ENCODE measurements at regions not wholly inside any gene's neighbourhood (a gene's known extent, or its start where the extent isn't known, plus 50 kb on each side); places are given as distances from the start of the nearest gene placed in this dataset.

GRCh38 chr12:43108656-43109055, 443.3 kb downstream of the ADAMTS20 start:
- WGBS (ENCODE audit: insufficient coverage, insufficient replicate concordance, low lambda C conversion rate, missing lambda C conversion rate), result 20% methylated on average over 3 of the region's 3 CpGs
- no peaks in the 10 kb centered on the region for H3K79me2 ChIP-seq (ENCODE audit: control insufficient read depth, insufficient read depth, low read length)
- H3K27me3 ChIP-seq (replicated peaks in 1 of 2; ENCODE audit: control insufficient read depth in 2 of 2, insufficient read depth in 2 of 2, low read length in 1 of 2), result no peaks in the 10 kb centered on the region
- no peak overlapping the region for H3K27ac ChIP-seq (ENCODE audit: control insufficient read depth, insufficient read depth)
- SMC1A ChIA-PET (ENCODE audit: uncharacterized antibody, unreplicated experiment), result no interaction called here
- no peaks in the 10 kb centered on the region for H4K20me1 ChIP-seq (ENCODE audit: control insufficient read depth, insufficient read depth)
- ATAC-seq (no peak), FAIRE-seq (no peak), DNase-seq (ENCODE audit: low read depth, low spot score) (no peak)
- no peaks in the 10 kb centered on the region for H3K36me3 ChIP-seq (ENCODE audit: control insufficient read depth in 2 of 2, insufficient read depth in 2 of 2, low read length in 1 of 2)
- H3K4me2 ChIP-seq (ENCODE audit: control insufficient read depth, insufficient read depth), result no peak overlapping the region
- CTCF ChIA-PET, result no interaction called here
- H3K4me1 ChIP-seq (ENCODE audit: control insufficient read depth, insufficient read depth, low read length), result no peaks in the 10 kb centered on the region
- in situ Hi-C loops (cut with MboI) (no loop called here), intact Hi-C loops (cut with micrococcal nuclease; ENCODE audit: unreplicated experiment) (no loop called here)
- no TSS peak for BruUV-seq (replicated peaks)
- RAD21 ChIA-PET (ENCODE audit: unreplicated experiment), result no interaction called here
- POLR2A ChIA-PET, result no interaction called here
- no peak overlapping the region for H3K9ac ChIP-seq (ENCODE audit: control insufficient read depth, insufficient read depth, low read length)
- H2AFZ ChIP-seq (ENCODE audit: control insufficient read depth, low read depth, low read length), result no peak overlapping the region
- H3K9me3 ChIP-seq (replicated peaks; ENCODE audit: control insufficient read depth, insufficient read depth, low read length), result no peaks in the 10 kb centered on the region
- no peak overlapping the region for H3K4me3 ChIP-seq
- TF ChIP-seq NBN (IDR thresholded peaks at IDR 0.05) (no peak), MAX (IDR thresholded peaks at IDR 0.05; ENCODE audit: low read depth, low read length) (no peak), ZNF384 (IDR thresholded peaks at IDR 0.05; ENCODE audit: borderline replicate concordance, low read depth, low read length) (no peak), ATF7 (IDR thresholded peaks at IDR 0.05; ENCODE audit: low read depth) (no peak), MTA2 (IDR thresholded peaks at IDR 0.05; ENCODE audit: low read depth) (no peak), ZBTB40 (IDR thresholded peaks at IDR 0.05; ENCODE audit: borderline replicate concordance) (no peak), SUPT20H (IDR thresholded peaks at IDR 0.05; ENCODE audit: borderline replicate concordance, control insufficient read depth, low read depth, low read length) (no peak), IKZF2 (IDR thresholded peaks at IDR 0.05) (no peak), E4F1 (IDR thresholded peaks at IDR 0.05; ENCODE audit: borderline replicate concordance, partially characterized antibody) (no peak), TCF7 (IDR thresholded peaks at IDR 0.05; ENCODE audit: borderline replicate concordance) (no peak), BCLAF1 (IDR thresholded peaks at IDR 0.05) (no peak), SMAD5 (IDR thresholded peaks at IDR 0.05; ENCODE audit: low read depth) (no peak), EZH2 (IDR thresholded peaks at IDR 0.05; ENCODE audit: borderline replicate concordance, control insufficient read depth, low read depth, low read length) (no peak), CEBPB (IDR thresholded peaks at IDR 0.05; ENCODE audit: borderline replicate concordance in 1 of 2, low read depth in 2 of 2, low read length in 2 of 2) (no peak), KDM1A (IDR thresholded peaks at IDR 0.05; ENCODE audit: borderline replicate concordance) (no peak)

Data from GM12878 (cell line).